ENCODE measurements at regions not wholly inside any gene's neighbourhood (a gene's known extent, or its start where the extent isn't known, plus 50 kb on each side); places are given as distances from the start of the nearest gene placed in this dataset.
"Not testable (repeated sequence)": the region's sequence is repeated elsewhere in the genome, so short reads cannot be mapped to it uniquely, and the experiment has no call there.

DNA sequence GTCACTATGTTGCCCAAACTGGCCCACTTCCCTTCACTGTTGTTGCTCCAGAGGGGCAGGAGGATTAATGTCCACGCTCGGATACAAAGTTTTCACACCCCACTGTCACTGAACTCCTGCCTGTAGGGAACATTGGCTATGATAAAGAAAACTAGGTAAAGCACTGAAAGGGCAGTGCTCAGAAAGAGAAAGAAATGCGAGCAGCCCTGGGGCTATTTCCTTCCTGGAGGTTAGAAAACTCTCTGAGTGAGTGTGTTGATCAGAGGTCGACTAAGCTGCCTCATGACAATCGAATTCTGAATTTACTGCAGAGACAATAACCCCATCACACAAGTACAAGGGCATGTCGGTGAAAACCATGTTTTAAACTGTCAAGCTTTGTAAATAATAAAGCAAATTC lies 227.2 kb upstream of the PITRM1 start:
- DNase-seq = no peak

DNA sequence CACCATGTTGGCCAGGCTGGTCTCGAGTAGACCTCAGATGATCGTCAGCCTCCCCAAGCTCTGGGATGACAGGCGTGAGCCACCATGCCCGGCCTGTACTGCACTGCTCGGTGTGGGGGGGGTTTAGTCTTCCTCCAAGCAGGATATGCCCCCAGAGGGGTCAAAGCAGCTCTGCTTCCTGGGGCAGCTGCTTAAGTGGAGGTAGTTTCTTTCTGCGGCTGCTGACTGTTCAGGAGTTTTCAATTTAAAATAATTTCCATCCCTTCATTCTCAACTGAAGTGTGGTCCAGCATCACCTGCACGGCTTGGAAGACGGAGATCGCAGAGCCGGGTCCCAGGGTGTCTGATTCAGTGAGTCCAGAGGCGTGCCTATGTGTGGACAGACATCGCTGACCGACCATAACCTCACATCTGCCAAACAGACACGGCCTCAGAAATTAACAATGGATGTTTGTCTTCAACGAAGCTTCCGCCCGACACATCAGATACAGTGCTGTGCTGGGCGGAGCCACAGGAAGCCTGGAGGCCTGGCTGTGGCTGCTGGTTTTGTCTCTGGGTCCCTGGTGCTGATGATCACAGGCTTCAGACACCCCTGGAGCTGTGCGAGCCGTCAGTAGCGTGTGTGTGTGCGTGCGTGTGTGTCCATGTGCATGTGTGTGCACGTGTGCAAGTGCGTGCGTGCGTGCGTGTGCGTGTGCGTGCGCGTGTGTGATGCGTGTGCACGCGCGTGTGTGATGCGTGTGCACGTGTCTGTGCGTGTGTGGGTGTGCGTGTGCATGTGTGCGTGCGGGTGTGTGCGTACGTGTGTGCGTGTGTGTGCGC lies 226.5 kb upstream of the PITRM1 start:
- DNase-seq = no peak

DNA sequence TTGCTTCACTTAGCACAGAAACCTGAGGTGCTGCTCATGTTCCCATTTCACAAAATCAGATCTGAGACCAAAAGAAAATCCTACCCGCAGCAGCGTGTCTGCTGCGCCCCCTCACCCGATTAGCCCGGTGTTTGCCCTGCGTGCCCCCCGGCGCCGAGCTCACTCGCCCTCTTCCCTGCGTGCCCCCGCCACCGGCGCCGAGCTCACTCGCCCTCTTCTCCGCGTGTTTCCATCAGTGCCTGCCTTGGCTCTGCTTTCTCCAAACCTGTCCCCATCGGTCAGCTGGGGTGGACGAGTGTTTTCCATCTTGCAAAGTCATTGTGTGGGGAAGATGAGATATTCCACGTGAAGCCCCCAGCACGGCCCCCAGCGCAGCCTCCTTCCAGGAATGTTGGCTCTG lies 225.3 kb upstream of the PITRM1 start:
- DNase-seq = no peak

DNA sequence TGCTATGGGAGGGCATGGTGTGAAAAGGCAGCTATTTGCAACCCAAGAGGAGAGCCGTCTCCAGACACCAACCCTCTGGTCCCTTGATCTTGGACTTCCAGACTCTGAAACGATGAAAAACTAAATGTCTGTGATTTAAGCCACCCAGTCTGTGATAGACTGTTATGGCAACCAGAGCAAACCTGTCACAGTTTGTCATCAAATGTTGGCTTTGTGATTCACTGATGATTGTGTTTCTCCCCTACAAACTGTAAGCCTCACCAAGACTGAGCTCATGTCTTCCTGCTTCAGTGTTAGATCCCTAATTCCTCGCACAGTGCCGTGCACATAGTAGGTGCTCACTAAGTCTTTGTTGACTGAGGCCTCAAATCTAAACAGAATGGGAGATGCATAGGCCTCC lies 224.6 kb upstream of the PITRM1 start:
- no peak for DNase-seq

DNA sequence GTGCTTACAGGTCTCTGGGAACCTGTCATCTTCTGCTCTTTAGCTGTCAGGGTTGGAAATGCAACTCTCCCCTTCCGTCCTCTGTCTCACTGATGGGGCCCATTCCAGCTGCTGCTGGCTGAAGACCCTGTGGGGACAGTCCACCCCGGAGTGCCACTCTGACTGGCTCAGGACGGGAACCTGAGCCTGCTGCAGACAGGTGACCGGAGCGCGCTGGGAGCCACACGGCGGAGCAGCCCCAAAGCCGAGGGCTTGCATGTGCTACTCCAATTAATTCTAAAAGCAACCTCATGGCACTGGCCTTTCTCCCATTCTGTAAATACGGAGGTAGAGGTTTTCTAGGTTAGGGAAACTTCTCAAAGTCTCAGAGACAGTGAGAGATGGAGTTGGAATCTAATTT lies 223.5 kb upstream of the PITRM1 start:
- no peak for DNase-seq

DNA sequence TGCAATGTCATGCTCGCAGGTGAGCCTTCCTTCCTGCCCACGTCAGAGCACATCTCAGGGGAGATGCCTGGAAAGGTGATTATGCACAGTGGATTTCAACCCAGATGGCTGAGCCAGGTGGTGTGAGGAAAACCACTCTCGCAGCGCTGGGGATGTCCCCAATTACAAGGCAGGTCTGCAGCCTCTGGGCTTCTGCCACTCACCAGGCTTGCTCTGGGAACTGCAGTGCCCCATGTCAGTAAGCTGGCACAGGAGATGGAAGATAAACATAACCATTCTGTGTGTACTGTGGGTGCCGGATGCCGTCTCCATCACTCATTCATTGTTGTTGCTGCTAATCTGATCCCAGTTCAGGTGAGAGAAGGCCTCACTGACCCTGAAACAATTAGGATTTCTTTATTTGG lies 222.9 kb upstream of the PITRM1 start:
- DNase-seq = no peak

DNA sequence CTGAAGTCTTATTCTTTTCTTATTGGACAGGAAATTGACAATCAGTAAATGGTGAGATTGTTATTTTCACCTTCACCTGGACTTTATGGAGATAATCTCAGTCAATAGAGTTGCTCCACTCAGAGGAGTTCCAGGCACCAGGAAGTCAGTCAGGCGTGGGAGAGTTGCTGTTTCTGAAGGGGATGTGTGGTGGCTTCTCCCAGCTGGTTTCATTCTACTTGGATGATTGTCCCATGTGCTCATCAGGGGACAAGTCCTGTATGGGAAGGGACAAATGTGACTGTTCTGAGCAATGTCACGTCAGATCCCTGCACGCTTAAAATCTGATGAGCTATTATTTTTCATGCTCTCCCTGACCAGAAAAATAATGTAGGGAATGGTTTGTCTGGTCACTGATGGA lies 222.5 kb upstream of the PITRM1 start:
- DNase-seq = no peak

DNA sequence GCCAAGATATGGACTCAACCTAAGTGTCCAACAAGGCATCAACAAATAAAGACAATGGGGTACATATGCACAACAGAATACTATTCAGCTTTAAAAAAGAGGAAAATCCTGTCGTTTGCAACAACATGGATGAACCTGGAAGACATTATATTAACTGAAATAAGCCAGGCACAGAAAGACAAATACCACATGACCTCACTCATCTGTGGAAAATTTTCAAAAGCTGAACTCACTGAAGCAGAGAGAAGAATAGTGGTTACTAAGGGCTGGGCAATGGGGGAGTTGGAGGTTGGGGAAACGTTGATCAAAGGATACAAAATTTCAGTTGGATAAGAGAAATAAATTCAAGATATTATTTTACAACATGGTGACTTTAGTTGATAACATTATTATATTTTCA lies 221.4 kb upstream of the PITRM1 start:
- no peak for DNase-seq

DNA sequence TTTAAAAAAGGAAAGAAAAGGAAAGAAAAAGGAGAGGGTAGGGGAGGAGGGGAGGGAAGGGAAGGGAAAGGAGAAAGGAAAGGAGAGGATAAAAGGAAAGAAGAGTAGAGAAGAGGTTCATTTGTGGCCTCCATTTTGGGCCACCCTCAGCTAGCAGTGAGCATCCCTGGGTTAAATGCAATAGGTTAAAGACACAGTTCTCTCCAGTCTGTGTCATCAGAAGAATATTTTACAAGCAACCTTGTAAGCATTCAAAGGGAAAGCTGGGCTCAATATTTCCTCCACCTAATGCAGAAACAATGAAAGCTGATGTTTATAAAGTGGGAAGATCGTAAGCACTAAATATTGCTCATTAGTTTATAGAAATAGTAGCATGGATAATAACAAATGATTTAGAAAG lies 219.1 kb upstream of the PITRM1 start:
- no peak for DNase-seq

DNA sequence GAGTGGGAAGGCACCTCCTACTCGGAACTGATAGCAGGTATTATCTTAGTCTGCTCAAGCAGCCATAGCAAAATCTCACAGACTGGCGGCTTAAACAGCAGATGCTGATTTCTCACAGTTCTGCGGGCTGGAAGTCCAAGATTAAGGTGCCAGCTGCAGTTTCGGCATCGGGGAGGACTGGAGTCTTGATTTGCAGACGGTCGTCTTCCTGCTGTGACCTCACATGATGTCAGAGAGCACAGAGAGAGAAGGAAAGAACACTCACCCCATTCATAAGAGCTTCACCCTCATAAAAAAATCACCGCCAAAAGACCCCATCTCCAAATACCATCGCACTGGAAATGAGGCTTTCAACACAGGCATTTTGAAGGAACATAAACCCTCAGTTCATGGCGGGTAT lies 216.5 kb upstream of the PITRM1 start:
- no peak for DNase-seq

DNA sequence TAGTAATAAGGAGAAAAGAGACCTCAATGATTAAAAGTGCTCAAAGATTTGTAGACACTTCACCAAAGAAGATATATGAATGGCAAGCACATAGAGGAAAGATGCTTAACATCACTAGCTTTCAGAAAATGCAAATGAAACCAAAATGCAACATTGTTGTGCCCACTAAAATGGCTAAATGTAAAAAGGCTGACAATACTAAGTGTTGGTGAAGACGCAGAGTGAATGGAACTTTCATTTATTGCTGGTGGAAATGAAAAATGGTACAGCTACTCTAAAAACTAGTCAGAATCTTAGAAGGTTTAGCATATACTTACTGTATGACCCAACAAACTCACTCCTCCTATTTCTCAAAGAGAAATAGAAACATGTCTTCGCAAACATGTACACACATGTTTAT lies 212.9 kb upstream of the PITRM1 start:
- no peak for DNase-seq

DNA sequence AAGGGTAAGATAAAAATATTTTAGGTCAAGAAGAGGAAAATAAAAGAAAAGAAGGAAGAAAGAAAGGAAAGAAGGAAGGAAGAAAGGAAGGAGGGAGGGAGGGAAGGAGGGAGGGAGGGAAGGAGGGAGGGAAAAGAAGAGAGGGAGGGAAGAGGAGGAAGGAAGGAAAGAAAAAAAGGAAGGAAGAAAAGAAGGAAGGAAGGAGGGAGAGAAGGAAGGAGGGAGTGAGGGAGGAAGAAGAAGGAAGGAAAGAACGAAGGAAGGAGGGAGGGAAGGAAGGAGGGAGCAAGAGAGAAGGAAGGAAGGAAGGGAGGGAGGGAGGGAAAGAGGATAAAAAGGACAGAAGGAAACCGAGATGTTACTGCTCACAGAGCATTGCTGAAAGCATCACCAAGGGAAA lies 209.5 kb upstream of the PITRM1 start:
- no peak for DNase-seq

DNA sequence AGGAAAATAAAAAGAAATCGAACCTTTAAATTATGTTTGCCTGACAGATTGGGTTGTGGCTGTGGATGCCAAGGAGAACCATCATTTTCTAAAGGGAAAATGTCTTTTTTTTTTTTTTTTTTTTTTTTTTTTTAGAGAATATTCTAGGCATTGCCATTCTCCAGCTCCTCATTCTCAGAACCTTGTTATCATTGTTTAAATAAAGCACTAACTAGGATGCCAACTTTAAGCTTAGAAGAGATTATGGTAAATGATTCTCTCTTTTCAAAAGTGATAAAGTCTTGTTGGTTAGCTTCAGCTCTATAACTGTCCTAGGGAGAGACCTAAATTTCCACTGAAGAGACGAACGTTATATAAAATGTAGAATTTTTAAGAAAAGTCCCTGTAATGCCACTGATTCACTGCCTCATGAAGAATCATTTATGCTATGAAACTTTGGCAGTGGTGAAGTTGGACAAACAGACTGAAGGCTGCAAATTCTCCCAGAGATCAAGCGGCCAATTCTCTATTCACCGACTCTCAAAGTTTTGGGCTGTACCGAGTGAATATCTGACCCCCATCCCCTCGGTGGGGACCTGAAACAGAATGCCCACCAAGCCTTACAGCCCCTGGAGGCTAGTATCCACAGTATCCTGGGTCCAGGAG lies 207.9 kb upstream of the PITRM1 start:
- DNase-seq = no peak

DNA sequence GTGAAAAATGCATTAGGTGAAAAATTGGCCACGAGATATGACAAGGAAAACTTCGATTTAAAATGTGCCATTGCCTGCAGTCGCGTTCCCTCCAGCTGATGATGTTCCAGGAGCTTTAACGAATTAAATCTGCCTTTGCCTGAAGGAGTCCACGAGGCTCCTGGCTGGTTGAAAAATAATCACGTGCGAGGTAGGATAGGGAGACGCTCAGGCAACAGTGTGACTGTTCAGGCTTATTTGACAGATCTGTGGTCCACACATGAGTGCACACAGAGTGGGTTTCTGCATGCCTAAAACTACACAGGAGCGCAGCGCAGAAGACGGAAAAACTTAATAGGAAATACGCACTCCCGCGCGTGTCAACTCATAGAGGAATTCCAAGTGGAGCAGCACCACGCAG lies 204.0 kb upstream of the PITRM1 start:
- no peak for DNase-seq

DNA sequence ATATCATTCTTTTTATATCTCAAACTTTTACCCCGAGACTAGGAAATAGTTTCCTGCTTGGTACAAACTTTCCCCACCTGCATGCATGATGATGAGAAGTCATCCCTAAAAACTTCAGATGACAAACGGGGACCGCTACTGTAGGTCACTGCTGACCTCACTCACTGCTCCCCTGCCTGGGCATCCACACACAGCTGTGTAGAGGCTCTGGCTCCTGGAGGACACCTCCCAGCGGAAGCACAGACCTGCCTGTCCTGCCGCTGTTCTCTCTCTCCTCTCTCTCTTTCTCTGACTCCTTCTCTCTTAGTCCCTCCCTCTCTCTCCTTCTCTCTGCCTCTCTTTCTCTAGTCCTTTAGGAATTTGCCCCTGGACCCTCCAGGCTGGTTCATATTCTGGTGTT lies 202.9 kb upstream of the PITRM1 start:
- DNase-seq = no peak

DNA sequence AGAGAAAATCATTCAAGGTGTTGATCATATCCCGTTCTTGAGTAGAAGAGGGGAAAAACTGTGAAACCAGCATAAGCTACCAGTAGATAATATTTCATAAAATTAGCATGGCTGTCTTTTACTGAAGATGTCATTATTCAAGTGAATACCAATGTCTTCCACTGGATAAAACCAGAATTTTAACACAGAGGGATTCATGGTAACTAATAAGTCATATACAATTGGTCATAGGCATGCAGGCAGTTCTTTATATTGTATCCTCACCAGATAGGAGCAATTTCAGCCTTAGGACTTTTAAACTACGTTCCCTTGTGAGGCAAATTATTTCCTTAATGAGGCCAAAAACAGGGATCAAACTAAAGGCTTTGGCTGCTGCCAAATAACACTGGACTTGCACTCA lies 202.3 kb upstream of the PITRM1 start:
- no peak for DNase-seq

DNA sequence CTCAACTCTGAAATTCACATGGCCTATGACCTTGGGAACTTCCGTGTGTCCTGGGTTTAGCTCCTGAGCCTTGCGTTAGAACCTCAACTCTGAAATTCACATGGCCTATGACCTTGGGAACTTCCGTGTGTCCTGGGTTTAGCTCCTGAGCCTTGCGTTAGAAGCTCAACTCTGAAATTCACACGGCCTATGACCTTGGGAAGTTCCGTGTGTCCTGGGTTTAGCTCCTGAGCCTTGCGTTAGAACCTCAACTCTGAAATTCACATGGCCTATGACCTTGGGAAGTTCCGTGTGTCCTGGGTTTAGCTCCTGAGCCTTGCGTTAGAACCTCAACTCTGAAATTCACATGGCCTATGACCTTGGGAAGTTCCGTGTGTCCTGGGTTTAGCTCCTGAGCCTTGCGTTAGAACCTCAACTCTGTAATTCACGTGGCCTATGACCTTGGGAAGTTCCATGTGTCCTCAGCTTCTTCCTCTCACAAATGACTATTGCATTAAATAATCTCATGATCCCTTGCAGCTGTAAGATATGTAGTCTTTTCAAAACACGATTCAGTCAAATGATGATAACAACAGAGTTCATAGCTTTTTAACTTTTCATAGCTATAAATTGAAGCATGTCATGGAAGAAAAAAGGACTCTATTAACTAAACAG lies 200.9 kb upstream of the PITRM1 start:
- not testable (repeated sequence) for DNase-seq

DNA sequence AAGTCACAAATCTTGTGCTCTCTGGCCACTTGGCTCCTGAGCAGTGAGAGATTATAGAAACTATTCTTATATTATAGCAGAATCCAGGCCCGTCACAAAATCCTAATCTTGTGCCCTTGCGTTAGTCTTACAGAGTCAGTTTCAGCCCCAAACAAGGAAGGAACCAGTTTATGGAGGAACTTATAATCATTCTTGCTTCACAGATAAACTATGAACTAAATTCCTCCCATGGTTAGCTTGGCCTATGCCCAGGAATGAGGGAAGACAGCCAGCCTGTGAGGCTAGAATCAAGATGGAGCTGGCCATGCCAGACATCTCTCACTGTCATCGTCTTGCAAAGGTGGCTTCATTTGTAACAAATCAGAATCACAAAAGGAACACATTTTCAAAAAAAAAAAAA lies 199.7 kb upstream of the PITRM1 start:
- DNase-seq = no peak

DNA sequence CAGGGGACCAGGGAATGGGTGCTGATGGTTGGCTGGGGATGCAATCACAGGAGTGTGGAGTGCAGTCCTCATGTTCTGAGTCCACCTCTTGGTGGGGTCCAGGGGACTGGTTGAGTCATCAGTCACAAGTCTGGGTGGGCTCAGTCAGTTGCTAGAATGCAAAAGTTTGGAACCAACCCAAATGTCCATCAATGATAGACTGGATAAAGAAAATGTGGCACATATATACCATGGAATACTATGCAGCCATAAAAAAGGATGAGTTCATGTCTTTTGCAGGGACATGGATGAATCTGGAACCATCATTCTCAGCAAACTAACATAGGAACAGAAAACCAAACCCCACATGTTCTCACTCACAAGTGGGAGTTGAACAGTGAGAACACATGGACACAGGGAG lies 199.0 kb upstream of the PITRM1 start:
- DNase-seq = not testable (repeated sequence)

DNA sequence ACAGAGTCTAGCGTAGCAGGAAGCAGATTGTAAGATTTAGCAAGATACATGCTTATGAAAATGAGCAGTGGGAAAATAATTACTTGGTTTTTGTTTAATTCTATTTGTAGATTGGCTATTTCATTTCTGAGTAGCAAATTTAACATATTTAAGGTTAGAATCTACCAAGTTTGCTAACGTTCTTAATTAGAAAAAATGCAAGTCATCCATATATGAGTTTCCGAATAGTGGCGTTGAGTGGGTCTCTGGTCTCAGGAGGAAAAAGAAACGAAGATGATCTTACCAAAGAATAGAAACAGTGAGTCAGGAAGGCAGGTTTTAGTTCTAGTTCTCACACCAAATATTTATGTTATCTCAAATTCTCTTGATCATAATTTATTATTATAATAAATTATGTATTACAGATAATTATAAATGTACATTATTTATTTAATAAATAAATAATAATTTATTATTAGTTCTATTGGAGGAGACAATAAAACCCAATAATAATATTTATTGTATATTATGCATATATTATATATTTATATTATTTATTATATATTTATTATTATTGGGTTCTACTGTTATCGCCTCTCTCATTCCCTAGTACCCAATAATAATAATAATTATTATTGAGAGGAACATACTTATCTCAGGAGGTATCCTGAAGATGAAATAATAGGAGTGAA lies 194.3 kb upstream of the PITRM1 start:
- no peak for DNase-seq

DNA sequence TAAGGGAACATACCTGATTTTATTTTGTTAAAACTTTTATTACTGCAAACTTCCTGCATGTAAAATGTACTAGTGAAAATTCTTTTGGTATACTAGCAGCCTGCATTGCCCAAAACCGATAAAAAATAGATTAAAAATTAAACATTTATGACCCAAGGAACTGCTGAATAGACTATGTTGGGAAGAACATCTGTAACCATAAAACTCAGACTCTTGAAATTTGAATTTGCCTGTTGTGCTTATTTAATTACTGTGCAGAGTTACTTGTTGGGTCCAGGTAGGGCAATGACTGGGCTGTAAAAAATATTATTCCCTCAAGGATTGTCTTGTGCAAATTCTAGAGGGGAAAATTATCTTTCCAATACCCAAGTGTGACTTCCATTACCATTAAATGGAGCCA lies 193.5 kb upstream of the PITRM1 start:
- DNase-seq = no peak

DNA sequence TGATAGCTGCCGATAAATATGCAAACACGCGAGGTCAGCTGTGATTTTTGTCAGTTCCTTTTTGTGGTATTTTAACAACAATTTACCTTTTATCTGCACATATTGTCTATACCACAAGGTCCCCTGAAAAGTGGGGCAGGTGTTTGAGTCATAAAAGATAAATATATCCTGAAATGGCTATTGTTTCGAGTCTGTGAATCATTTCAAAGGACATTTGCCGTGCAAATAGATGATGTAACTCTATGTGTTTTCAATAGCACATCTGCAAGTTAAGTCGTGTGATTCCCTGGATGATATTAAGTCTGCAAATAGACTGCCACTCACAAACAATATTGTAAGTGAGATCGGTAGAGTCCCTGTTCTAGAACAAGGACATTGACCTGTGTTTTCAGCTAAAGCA lies 193.0 kb upstream of the PITRM1 start:
- no peak for DNase-seq

DNA sequence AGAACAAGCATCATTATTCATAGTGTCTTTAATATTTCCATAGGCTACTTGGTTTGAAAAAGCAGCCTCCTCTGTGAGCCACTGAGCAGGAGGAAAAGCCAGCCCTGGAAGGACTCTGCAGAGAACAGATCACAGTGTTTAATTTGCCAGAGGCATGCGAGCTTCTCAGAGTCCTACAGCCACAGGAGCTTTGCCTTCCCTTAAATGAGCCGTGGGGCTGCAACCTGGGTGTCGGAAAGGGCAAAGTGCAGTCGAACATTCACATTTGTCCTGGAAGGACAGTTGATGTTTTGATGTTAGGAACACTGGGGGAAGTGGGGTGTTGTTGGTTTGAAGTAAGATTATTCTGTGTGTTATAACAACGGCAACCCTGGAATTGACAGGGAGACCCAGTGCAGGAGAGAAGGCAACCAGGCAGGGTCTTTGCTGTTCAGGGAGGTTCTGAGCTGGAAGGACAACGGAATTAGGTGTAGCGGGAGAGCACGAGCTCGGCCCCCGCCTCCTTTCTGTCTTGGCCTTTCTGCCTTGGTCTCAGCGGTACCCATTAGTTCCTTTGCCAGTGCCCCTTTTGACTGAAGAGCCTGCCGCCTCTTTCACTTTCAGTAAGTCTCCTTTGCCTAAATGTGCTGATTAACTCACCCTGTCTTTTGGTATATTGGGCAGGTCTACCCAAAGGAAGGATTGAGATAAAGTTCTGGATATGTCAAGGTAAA lies 192.3 kb upstream of the PITRM1 start:
- no peak for DNase-seq
